ENCODE measurements at regions not wholly inside any gene's neighbourhood (a gene's known extent, or its start where the extent isn't known, plus 50 kb on each side); places are given as distances from the start of the nearest gene placed in this dataset.

DNA sequence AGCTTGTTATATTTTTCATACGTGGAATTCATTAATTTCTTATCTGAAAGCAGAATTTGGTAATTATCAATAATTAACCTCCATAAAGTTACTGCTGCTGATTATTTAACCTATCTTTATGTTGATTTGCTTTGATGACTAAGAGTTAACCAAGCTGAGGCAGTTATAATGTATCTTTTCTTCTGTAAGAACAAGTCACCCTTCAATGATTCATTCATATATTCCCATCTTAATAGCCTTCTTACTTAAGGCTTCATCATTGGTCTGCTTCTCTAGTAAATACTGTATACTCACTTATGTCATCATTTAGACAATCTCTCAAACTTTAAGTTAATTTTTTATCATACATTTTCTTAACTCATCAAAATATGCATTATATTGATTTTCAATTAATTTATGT lies 592.2 kb downstream of the ANXA1 start:
- no peak for DNase-seq (ENCODE audit: low spot score)
- Histone ChIP-seq H3K4me1 (no peaks in the 10 kb centered on the region), H4K20me1 (ENCODE audit: low read depth) (no peaks in the 10 kb centered on the region), H3K36me3 (no peaks in the 10 kb centered on the region), H3K9ac (no peak overlapping the region), H2AFZ (replicated peaks) (no peak overlapping the region), H3K27me3 (no peaks in the 10 kb centered on the region), H3K27ac (no peak overlapping the region), H3K4me2 (no peak overlapping the region), H3F3A (ENCODE audit: low read depth) (no peaks in the 10 kb centered on the region), H3K9me3 (ENCODE audit: low read depth) (no peaks in the 10 kb centered on the region), H3K4me3 (no peak overlapping the region), H3K79me2 (ENCODE audit: low read depth) (no peaks in the 10 kb centered on the region)
- TF ChIP-seq, protein P1, sequence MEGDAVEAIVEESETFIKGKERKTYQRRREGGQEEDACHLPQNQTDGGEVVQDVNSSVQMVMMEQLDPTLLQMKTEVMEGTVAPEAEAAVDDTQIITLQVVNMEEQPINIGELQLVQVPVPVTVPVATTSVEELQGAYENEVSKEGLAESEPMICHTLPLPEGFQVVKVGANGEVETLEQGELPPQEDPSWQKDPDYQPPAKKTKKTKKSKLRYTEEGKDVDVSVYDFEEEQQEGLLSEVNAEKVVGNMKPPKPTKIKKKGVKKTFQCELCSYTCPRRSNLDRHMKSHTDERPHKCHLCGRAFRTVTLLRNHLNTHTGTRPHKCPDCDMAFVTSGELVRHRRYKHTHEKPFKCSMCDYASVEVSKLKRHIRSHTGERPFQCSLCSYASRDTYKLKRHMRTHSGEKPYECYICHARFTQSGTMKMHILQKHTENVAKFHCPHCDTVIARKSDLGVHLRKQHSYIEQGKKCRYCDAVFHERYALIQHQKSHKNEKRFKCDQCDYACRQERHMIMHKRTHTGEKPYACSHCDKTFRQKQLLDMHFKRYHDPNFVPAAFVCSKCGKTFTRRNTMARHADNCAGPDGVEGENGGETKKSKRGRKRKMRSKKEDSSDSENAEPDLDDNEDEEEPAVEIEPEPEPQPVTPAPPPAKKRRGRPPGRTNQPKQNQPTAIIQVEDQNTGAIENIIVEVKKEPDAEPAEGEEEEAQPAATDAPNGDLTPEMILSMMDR (IDR thresholded peaks at IDR 0.05), result no peak
- TF ChIP-seq EZH2phosphoT487 (IDR thresholded peaks at IDR 0.05), result no peak
- TF ChIP-seq EZH2 (IDR thresholded peaks at IDR 0.05), result no peak
- H3K27me3 Mint-ChIP-seq (ENCODE audit: insufficient read depth, low read depth), result no peaks in the 10 kb centered on the region
- H3K4me3 Mint-ChIP-seq, result no peak overlapping the region
- H3K4me1 Mint-ChIP-seq, result peaks cover 3% of the 10 kb centered on the region
- H3K9me3 Mint-ChIP-seq, result peaks cover 5% of the 10 kb centered on the region
- H3K27ac Mint-ChIP-seq, result no peak overlapping the region
- H3K36me3 Mint-ChIP-seq, result no peaks in the 10 kb centered on the region

DNA sequence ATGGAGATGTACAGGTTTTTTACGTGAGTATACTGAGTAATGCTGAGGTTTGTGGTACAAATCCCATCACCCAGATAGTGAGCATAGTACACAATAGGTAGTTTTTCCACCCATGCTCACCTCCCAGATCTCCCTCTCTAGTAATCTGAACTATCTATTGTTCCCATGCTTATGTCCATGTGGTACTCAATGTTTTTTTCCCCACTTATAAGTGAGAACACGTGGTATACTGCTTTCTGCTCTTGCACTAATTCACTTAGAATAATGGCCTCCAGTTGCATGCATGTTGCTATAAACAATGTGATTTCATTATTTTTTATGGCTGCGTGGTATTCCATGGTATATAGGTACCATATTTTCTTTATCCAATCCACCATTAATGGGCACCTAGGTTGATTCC lies 593.9 kb downstream of the ANXA1 start:
- Histone ChIP-seq H3K4me2 (no peak overlapping the region), H3K4me3 (no peak overlapping the region), H3K9ac (no peak overlapping the region), H2AFZ (replicated peaks) (no peak overlapping the region), H4K20me1 (ENCODE audit: low read depth) (no peaks in the 10 kb centered on the region), H3K4me1 (no peaks in the 10 kb centered on the region), H3K27me3 (no peaks in the 10 kb centered on the region), H3K36me3 (no peaks in the 10 kb centered on the region), H3K9me3 (ENCODE audit: low read depth) (no peaks in the 10 kb centered on the region), H3K27ac (no peak overlapping the region), H3K79me2 (ENCODE audit: low read depth) (no peaks in the 10 kb centered on the region), H3F3A (ENCODE audit: low read depth) (no peaks in the 10 kb centered on the region)
- Mint-ChIP-seq H3K9me3 (peaks cover 5% of the 10 kb centered on the region), H3K27me3 (ENCODE audit: insufficient read depth, low read depth) (no peaks in the 10 kb centered on the region), H3K27ac (no peak overlapping the region), H3K4me3 (no peak overlapping the region), H3K36me3 (peaks cover 2% of the 10 kb centered on the region), H3K4me1 (peaks cover 3% of the 10 kb centered on the region)
- no peak for TF ChIP-seq EZH2 (IDR thresholded peaks at IDR 0.05)
- TF ChIP-seq, protein P1 (IDR thresholded peaks at IDR 0.05), result no peak
- no peak for TF ChIP-seq EZH2phosphoT487 (IDR thresholded peaks at IDR 0.05)
- DNase-seq (ENCODE audit: low spot score), result no peak

DNA sequence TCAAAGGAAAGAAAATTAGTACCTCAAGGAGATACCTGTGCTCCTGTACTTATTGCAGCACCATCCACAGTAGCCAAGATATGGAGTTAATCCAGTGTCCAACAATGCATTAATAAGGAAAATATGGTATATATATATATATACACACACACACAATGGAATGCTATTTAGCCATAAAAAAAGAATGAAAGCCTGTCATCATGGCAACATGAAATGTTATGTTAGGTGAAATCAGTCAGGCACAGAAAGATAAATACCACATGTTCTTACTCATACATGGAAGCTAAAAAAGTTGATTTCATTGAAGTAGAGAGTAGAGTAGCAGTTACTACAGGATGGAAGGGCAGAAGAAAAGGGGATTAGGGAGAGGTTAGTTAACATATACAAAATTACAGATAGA lies 601.5 kb downstream of the ANXA1 start:
- no peak overlapping the region for H3K4me2 ChIP-seq
- Mint-ChIP-seq H3K9me3 (no peaks in the 10 kb centered on the region), H3K36me3 (peaks cover 3% of the 10 kb centered on the region), H3K27ac (no peak overlapping the region), H3K4me1 (no peaks in the 10 kb centered on the region), H3K4me3 (no peak overlapping the region), H3K27me3 (ENCODE audit: insufficient read depth, low read depth) (peaks cover 3% of the 10 kb centered on the region)
- no peaks in the 10 kb centered on the region for H3K27me3 ChIP-seq
- H3K27ac ChIP-seq, result no peak overlapping the region
- no peaks in the 10 kb centered on the region for H3K36me3 ChIP-seq
- no peak overlapping the region for H3K4me3 ChIP-seq
- no peak for TF ChIP-seq EZH2 (IDR thresholded peaks at IDR 0.05)
- TF ChIP-seq EZH2phosphoT487 (IDR thresholded peaks at IDR 0.05), result no peak
- TF ChIP-seq, protein P1 (IDR thresholded peaks at IDR 0.05), result no peak
- no peaks in the 10 kb centered on the region for H3F3A ChIP-seq (ENCODE audit: low read depth)
- no peaks in the 10 kb centered on the region for H4K20me1 ChIP-seq (ENCODE audit: low read depth)
- no peaks in the 10 kb centered on the region for H3K4me1 ChIP-seq
- H3K79me2 ChIP-seq (ENCODE audit: low read depth), result no peaks in the 10 kb centered on the region
- no peak overlapping the region for H2AFZ ChIP-seq (replicated peaks)
- no peak for DNase-seq (ENCODE audit: low spot score)
- no peak overlapping the region for H3K9ac ChIP-seq
- H3K9me3 ChIP-seq (ENCODE audit: low read depth), result no peaks in the 10 kb centered on the region
